Adrenal gland (tissue), 9 donors: ENCODE measurements at regions not wholly inside any gene's neighbourhood (a gene's known extent, or its start where the extent isn't known, plus 50 kb on each side); places are given as distances from the start of the nearest gene placed in this dataset.

Experiments used
- DNase-seq, 7 donors: peaks; one replicate each; pipeline ENCODE4 v3.0.0-alpha.2; 2019 to 2020
- H3K27ac ChIP-seq, 5 donors: fragments of 200-600 bp; sonication (generic) in 4 of 5; 1 replicate in 3 of 5; 2 replicates in 2 of 5; pipeline versions ENCODE4 v1.5.1 to v1.8.0; 2016 to 2020; ENCODE audit warnings: mild to moderate bottlenecking in 1 of 5
- H3K27me3 ChIP-seq: fragments of 200-600 bp; 2 replicates; pipeline ENCODE4 v1.8.0; 2021
- H3K36me3 ChIP-seq, 2 donors: fragments of 200-600 bp; replicated peaks in 1 of 2; 1 replicate in 1 of 2; 2 replicates in 1 of 2; pipeline versions ENCODE4 v1.5.1 to v1.8.0; 2018 to 2022
- H3K4me1 ChIP-seq, 2 donors: fragments of 200-600 bp; replicated peaks in 1 of 2; 1 replicate in 1 of 2; 2 replicates in 1 of 2; pipeline versions ENCODE4 v1.5.1 to v1.8.0; 2018 to 2021
- H3K4me3 ChIP-seq, 4 donors: fragments of 200-600 bp; sonication (generic) in 3 of 4; one replicate each; pipeline ENCODE4 v1.5.1; 2016 to 2018
- H3K9me3 ChIP-seq, 3 donors: fragments of 200-600 bp; sonication (generic) in 1 of 3; replicated peaks in 1 of 3; 1 replicate in 2 of 3; 2 replicates in 1 of 3; pipeline versions ENCODE4 v1.5.1 to v1.8.0; 2016 to 2021
- CTCF ChIP-seq, 6 experiments: fragments of 450-650 bp in 4 of 6; fragments of 200-600 bp in 2 of 6; sonication (generic) in 1 of 6; IDR thresholded peaks; 1 replicate in 5 of 6; 2 replicates in 1 of 6; pipeline versions ENCODE4 v1.5.1 to v1.8.0; 2016 to 2021; ENCODE audit warnings: antibody characterized with exemption in 6 of 6, mild to moderate bottlenecking in 2 of 6, moderate library complexity in 1 of 6
- POLR2A ChIP-seq, 2 donors: fragments of 450-650 bp; IDR thresholded peaks; one replicate each; pipeline ENCODE4 v1.6.1; 2017; ENCODE audit warnings: antibody characterized with exemption in 2 of 2, mild to moderate bottlenecking in 2 of 2, moderate library complexity in 1 of 2
- WGBS, 4 donors: extraction: QIAGEN DNeasy Blood & Tissue Kit in 2 of 4; methylation state at CpG; one replicate each; pipeline versions ENCODE4 v1.1.5 to v1.1.7; 2013 to 2017; 5-methylcytosine and 5-hydroxymethylcytosine counted together
- intact Hi-C, 2 donors: fragments of 100-400 bp; cut with DNase I; formaldehyde crosslinking; loops; one replicate each; pipeline versions ENCODE4 v1.14.1 to v1.15.0; 2022 to 2023
- donor health status: healthy with polysubstance abuse.
- donor health status: Bipolar disorder and iron deficiency.
- donor health status: DM: yes; HTN: yes; CAD: no.
- donor health status: DM: no; HTN: no; CAD: no.
- donor health status: DM: no; HTN: no; CAD: no.

GRCh38 chr12:132415327-132416120, 74.4 kb upstream of the FBRSL1 start:
- peaks cover 22% of the 10 kb centered on the region for H3K27me3 ChIP-seq
- WGBS, 4 donors = 57 to 63% (median 59%) methylated on average over 11 to 25 of the region's 25 CpGs

GRCh38 chr12:132414634-132415326, 75.2 kb upstream of the FBRSL1 start:
- 0 to 15% (median 15%) methylated on average over 3 to 30 of the region's 30 CpGs; no CpG with 5 or more reads in 1 of the 4 donors for WGBS, 4 donors

More at GRCh38 chr12:132415327-132416120, 74.4 kb upstream of the FBRSL1 start:
- intact Hi-C loops = loop anchor here (2.0 to 10.0 kb wide), 3 partner anchors 107 to 199 kb away; partner anchors contain the start of genes LRCOL1 (in 1 of the 2) and P2RX2 (in 1 of the 2)
- TF ChIP-seq POLR2A (IDR thresholded peaks at IDR 0.05) (no peak), CTCF (IDR thresholded peaks at IDR 0.05) (no peak)
- H3K4me1 ChIP-seq = no peaks in the 10 kb centered on the region
- no peaks in the 10 kb centered on the region for H3K9me3 ChIP-seq
- no peak for DNase-seq
- H3K27ac ChIP-seq = no peak overlapping the region
- no peaks in the 10 kb centered on the region for H3K36me3 ChIP-seq
- H3K4me3 ChIP-seq = no peak overlapping the region

GRCh38 chr12:132413931-132414588, 75.9 kb upstream of the FBRSL1 start:
- 28 to 40% (median 32%) methylated on average over 3 to 36 of the region's 36 CpGs for WGBS, 4 donors
- Histone ChIP-seq H3K27me3 (peaks cover 18% of the 10 kb centered on the region), H3K4me1 (no peaks in the 10 kb centered on the region), H3K9me3 (no peaks in the 10 kb centered on the region), H3K36me3 (no peaks in the 10 kb centered on the region), H3K4me3 (no peak overlapping the region), H3K27ac (no peak overlapping the region)
- TF ChIP-seq CTCF (IDR thresholded peaks at IDR 0.05) = peak; percentile 13 to 48 (median 35)
- TF ChIP-seq POLR2A (IDR thresholded peaks at IDR 0.05) = no peak
- intact Hi-C loops = loop anchor here (2.0 to 10.0 kb wide), 2 partner anchors 199 to 201 kb away; partner anchors contain the start of genes LRCOL1 (in 1 of the 2) and P2RX2 (in 1 of the 2)
- no peak for DNase-seq

More at GRCh38 chr12:132414634-132415326, 75.2 kb upstream of the FBRSL1 start:
- Histone ChIP-seq H3K4me1 (no peaks in the 10 kb centered on the region), H3K27me3 (peaks cover 19% of the 10 kb centered on the region), H3K4me3 (no peak overlapping the region), H3K9me3 (no peaks in the 10 kb centered on the region), H3K36me3 (no peaks in the 10 kb centered on the region), H3K27ac (no peak overlapping the region)
- peak; percentile 89 to 96 (median 93) for TF ChIP-seq CTCF (IDR thresholded peaks at IDR 0.05)
- no peak for TF ChIP-seq POLR2A (IDR thresholded peaks at IDR 0.05)
- peak; percentile 80 to 89 (median 84) for DNase-seq
- intact Hi-C loops = loop anchor here (2.0 to 10.0 kb wide), 3 partner anchors 108 to 200 kb away; partner anchors contain the start of genes LRCOL1 (in 1 of the 2) and P2RX2 (in 1 of the 2)
